HCT116 (cell line): ENCODE measurements at regions not wholly inside any gene's neighbourhood (a gene's known extent, or its start where the extent isn't known, plus 50 kb on each side); places are given as distances from the start of the nearest gene placed in this dataset.

Experiments used
- ATAC-seq: fragments of 200-7000 bp; cut with Tn5 transposase; 2 replicates; pipeline ENCODE4 v1.9.1; 2020; ENCODE audit warnings: mild to moderate bottlenecking, moderate library complexity
- BruUV-seq: library from RNA; stranded (reverse); fragments of 400-500 nt; replicated peaks from 2 replicates; lab custom pipeline; 2021; lab: Mats Ljungman, UMichigan
- CTCF ChIA-PET: fragments of 300-600 bp; sonication (Branson Sonifier 250); formaldehyde crosslinking; loops from one replicate; lab custom pipeline; 2021; ENCODE audit warnings: antibody characterized with exemption; lab: Charles Lee
- POLR2A ChIA-PET: fragments of 300-600, 350-600 bp; sonication (Branson Sonifier 250); formaldehyde crosslinking; loops from one replicate; lab custom pipeline; 2021; ENCODE audit warnings: antibody characterized with exemption; lab: Charles Lee
- RAD21 ChIA-PET, 2 experiments: fragments of 300-600 bp; sonication (Branson Sonifier 250); formaldehyde crosslinking; loops; one replicate each; lab custom pipeline; 2023; ENCODE audit warnings: low total read pairs in 2 of 2; ENCODE audit not compliant: uncharacterized antibody in 2 of 2, unreplicated experiment in 2 of 2, low non-redundant PET in 1 of 2; lab: Charles Lee
- DNase-seq: peaks from one replicate; pipeline ENCODE4 v3.0.0-alpha.2; 2010; ENCODE audit warnings: low read depth, low spot score
- H2AFZ ChIP-seq: fragments of 200-600 bp; shearing (Covaris generic), sonication (generic); 2 replicates; pipeline ENCODE4 v1.6.1; 2017; ENCODE audit warnings: low read depth, mixed run types, mixed read lengths, antibody characterized with exemption, low read length; ENCODE audit not compliant: poor library complexity, severe bottlenecking
- H3K27ac ChIP-seq: 2 replicates; pipeline ENCODE4 v1.5.1; 2012; ENCODE audit warnings: low read depth, low read length
- H3K27me3 ChIP-seq: fragments of 200-600 bp; sonication (generic); 2 replicates; pipeline ENCODE4 v1.6.1; 2016; ENCODE audit warnings: mixed run types, low read length, mixed read lengths; ENCODE audit not compliant: insufficient read depth
- H3K36me3 ChIP-seq, 2 experiments: fragments of 200-500 bp in 1 of 2; fragments of 200-600 bp in 1 of 2; sonication (Bioruptor generic) in 1 of 2; sonication (generic) in 1 of 2; 2 replicates each; pipeline versions ENCODE4 v1.5.1 to v1.6.1; 2014 to 2016; ENCODE audit warnings: low read length in 2 of 2, inconsistent platforms in 1 of 2, mixed read lengths in 1 of 2, mixed run types in 1 of 2; ENCODE audit not compliant: insufficient read depth in 2 of 2, control insufficient read depth in 1 of 2
- H3K4me1 ChIP-seq, 2 experiments: fragments of 200-600 bp in 1 of 2; sonication (generic) in 1 of 2; 2 replicates each; pipeline versions ENCODE4 v1.5.1 to v1.6.1; 2012 to 2017; ENCODE audit warnings: low read length in 2 of 2, inconsistent platforms in 1 of 2, mild to moderate bottlenecking in 1 of 2, mixed read lengths in 1 of 2, mixed run types in 1 of 2, moderate library complexity in 1 of 2; ENCODE audit not compliant: insufficient read depth in 2 of 2, control insufficient read depth in 1 of 2
- H3K4me2 ChIP-seq: fragments of 200-600 bp; sonication (generic); 2 replicates; pipeline ENCODE4 v1.6.1; 2017; ENCODE audit warnings: mixed run types, low read length, mixed read lengths
- H3K4me3 ChIP-seq, 2 experiments: fragments of 200-600 bp in 1 of 2; sonication (generic) in 1 of 2; replicated peaks in 1 of 2; 2 replicates each; pipeline ENCODE4 v1.5.1; 2011 to 2016; ENCODE audit warnings: low read length in 2 of 2, control low read depth in 1 of 2, low read depth in 1 of 2, mild to moderate bottlenecking in 1 of 2, mixed read lengths in 1 of 2, mixed run types in 1 of 2
- H3K79me2 ChIP-seq: fragments of 200-600 bp; sonication (generic); 2 replicates; pipeline ENCODE4 v1.6.1; 2017; ENCODE audit warnings: mild to moderate bottlenecking, mixed run types, low read length, moderate library complexity, mixed read lengths; ENCODE audit not compliant: insufficient read depth
- H3K9ac ChIP-seq: fragments of 200-600 bp; sonication (generic); 2 replicates; pipeline ENCODE4 v1.6.1; 2016; ENCODE audit warnings: low read length, mixed read lengths
- H3K9me2 ChIP-seq: fragments of 200-600 bp; sonication (generic), shearing (Covaris generic); 2 replicates; pipeline ENCODE4 v1.6.1; 2017; ENCODE audit warnings: mixed run types, mild to moderate bottlenecking, moderate library complexity; ENCODE audit not compliant: insufficient read depth
- H3K9me3 ChIP-seq, 2 experiments: fragments of 200-500 bp in 1 of 2; fragments of 200-600 bp in 1 of 2; sonication (Bioruptor generic) in 1 of 2; sonication (generic) in 1 of 2; 2 replicates each; pipeline ENCODE4 v1.6.1; 2014 to 2017; ENCODE audit warnings: low read length in 2 of 2, mixed read lengths in 2 of 2, inconsistent platforms in 1 of 2, low read depth in 1 of 2, mild to moderate bottlenecking in 1 of 2, mixed run types in 1 of 2, moderate library complexity in 1 of 2; ENCODE audit not compliant: control insufficient read depth in 1 of 2, insufficient read depth in 1 of 2
- H4K20me1 ChIP-seq: fragments of 200-600 bp; sonication (generic), shearing (Covaris generic); 2 replicates; pipeline ENCODE4 v1.6.1; 2017; ENCODE audit warnings: mixed run types, mild to moderate bottlenecking, moderate library complexity; ENCODE audit not compliant: insufficient read depth
- ATF3 ChIP-seq: IDR thresholded peaks from 2 replicates; pipeline ENCODE4 v1.6.1; 2012
- CBX3 ChIP-seq: IDR thresholded peaks from 2 replicates; pipeline ENCODE4 v1.6.1; 2012; ENCODE audit warnings: low read depth
- CEBPB ChIP-seq: IDR thresholded peaks from 2 replicates; pipeline ENCODE4 v1.6.1; 2012; ENCODE audit warnings: low read depth
- CTCF ChIP-seq, 3 experiments: fragments of 200-600 bp in 1 of 3; sonication (generic) in 1 of 3; IDR thresholded peaks in 2 of 3; conservative IDR thresholded peaks in 1 of 3; 2 replicates each; pipeline ENCODE4 v1.5.1; 2012 to 2017; ENCODE audit warnings: low read depth in 2 of 3, low read length in 2 of 3, antibody characterized with exemption in 1 of 3, borderline replicate concordance in 1 of 3, control low read depth in 1 of 3, mild to moderate bottlenecking in 1 of 3, mixed read lengths in 1 of 3, mixed run types in 1 of 3, moderate library complexity in 1 of 3; ENCODE audit not compliant: insufficient read depth in 1 of 3
- EGR1 ChIP-seq: IDR thresholded peaks from 2 replicates; pipeline ENCODE4 v1.6.1; 2012; ENCODE audit warnings: low read depth
- ELF1 ChIP-seq: IDR thresholded peaks from 2 replicates; pipeline ENCODE4 v1.6.1; 2012; ENCODE audit warnings: low read depth, borderline replicate concordance
- EZH2phosphoT487 ChIP-seq: fragments of 200-600 bp; IDR thresholded peaks from 2 replicates; pipeline ENCODE4 v1.6.1; 2018; ENCODE audit warnings: antibody characterized with exemption, borderline replicate concordance
- FOSL1 ChIP-seq: IDR thresholded peaks from 2 replicates; pipeline ENCODE4 v1.6.1; 2012; ENCODE audit warnings: low read depth
- JUND ChIP-seq: IDR thresholded peaks from 2 replicates; pipeline ENCODE4 v1.6.1; 2012
- MAX ChIP-seq: IDR thresholded peaks from 2 replicates; pipeline ENCODE4 v1.6.1; 2012
- POLR2AphosphoS5 ChIP-seq: IDR thresholded peaks from 2 replicates; pipeline ENCODE4 v1.6.1; 2011; ENCODE audit warnings: mild to moderate bottlenecking, low read depth, low read length, moderate library complexity
- RAD21 ChIP-seq: IDR thresholded peaks from 2 replicates; pipeline ENCODE4 v1.6.1; 2012; ENCODE audit warnings: low read depth, mild to moderate bottlenecking
- SIN3A ChIP-seq: IDR thresholded peaks from 2 replicates; pipeline ENCODE4 v1.6.1; 2012; ENCODE audit warnings: low read depth
- SP1 ChIP-seq: IDR thresholded peaks from 2 replicates; pipeline ENCODE4 v1.6.1; 2012; ENCODE audit warnings: low read depth
- SRF ChIP-seq: IDR thresholded peaks from 2 replicates; pipeline ENCODE4 v1.6.1; 2012; ENCODE audit warnings: low read depth
- TCF7L2 ChIP-seq: IDR thresholded peaks from 2 replicates; pipeline ENCODE4 v1.7.0; 2011; ENCODE audit warnings: borderline replicate concordance, inconsistent platforms; ENCODE audit not compliant: insufficient read depth, insufficient read length; ENCODE audit errors: extremely low read depth
- YY1 ChIP-seq: IDR thresholded peaks from 2 replicates; pipeline ENCODE4 v1.6.1; 2011; ENCODE audit warnings: low read length, low read depth, moderate library complexity, mild to moderate bottlenecking; ENCODE audit not compliant: insufficient replicate concordance; ENCODE audit errors: extremely low read depth
- ZFX ChIP-seq: fragments of 450-650 bp; IDR thresholded peaks from 2 replicates; pipeline ENCODE4 v1.6.1; 2017
- intact Hi-C: fragments of 100-400 bp; cut with micrococcal nuclease; formaldehyde crosslinking; loops from 2 replicates; pipeline ENCODE4 v1.10.0; 2022
- TF ChIP-seq, protein P1 (sequence below): IDR thresholded peaks from 2 replicates; pipeline ENCODE4 v1.6.1; 2011; ENCODE audit warnings: mild to moderate bottlenecking, low read length, moderate library complexity; ENCODE audit not compliant: insufficient replicate concordance; ENCODE audit errors: extremely low read depth

DNA sequence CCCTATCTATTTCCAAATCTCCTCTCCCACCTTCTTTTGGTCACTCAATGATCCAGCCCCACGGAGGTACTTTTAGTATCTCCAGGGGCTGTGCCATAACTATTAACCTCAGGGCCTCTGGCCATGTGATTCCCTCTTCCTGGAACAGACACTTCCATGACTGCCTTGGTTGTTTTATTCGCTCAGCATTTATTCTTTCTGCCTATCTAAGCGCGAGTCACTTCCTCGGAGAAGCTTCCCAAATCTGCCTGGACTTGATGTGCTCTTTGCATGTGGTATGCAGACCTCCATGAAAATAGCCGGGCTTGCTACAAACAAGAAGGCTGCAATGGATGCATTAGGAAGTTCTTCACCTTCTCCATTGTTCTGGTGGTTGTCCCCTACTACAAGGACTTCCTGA lies 939.0 kb upstream of the TMEM132C start (continued):
- TF ChIP-seq ATF3 (no peak), EZH2phosphoT487 (no peak), EGR1 (no peak), JUND (no peak), CTCF (IDR thresholded peaks at IDR 0.05 in 2 of 3, conservative IDR thresholded peaks at IDR 0.05 in 1 of 3; ENCODE audit: borderline replicate concordance in 1 of 3, insufficient read depth in 1 of 3, low read depth in 2 of 3, low read length in 2 of 3) (no peak), SIN3A (no peak), RAD21 (no peak), TCF7L2 (no peak), SP1 (no peak)
- TF ChIP-seq, all 23 proteins: peak for 0

DNA sequence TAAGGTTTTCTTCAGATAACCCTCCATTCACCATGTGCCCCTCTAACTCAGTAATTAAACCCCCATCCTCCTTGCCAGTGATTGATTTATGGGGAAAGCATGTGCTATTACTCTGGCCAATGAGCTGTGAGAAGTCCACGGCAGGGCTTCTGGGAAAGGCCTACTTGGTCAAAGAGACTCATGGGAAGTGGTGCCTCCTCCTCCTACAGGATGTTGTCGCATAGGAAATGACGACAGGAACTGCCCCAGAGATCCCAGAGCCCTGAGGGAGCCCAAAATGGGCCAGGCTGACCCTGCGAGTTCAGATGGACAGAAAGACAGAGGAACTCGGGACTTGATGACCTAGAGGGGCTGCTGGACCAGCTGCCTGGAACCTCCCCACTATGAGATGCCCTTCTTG lies 938.1 kb upstream of the TMEM132C start:
- ChIA-PET RAD21 (no interaction called here), POLR2A (no interaction called here), CTCF (no interaction called here)
- no peak overlapping the region for H3K27ac ChIP-seq
- no peak overlapping the region for H3K4me3 ChIP-seq
- no peak overlapping the region for H3K9ac ChIP-seq
- H3K9me3 ChIP-seq: no peaks in the 10 kb centered on the region
- H4K20me1 ChIP-seq: no peaks in the 10 kb centered on the region
- BruUV-seq: no TSS peak
- intact Hi-C loops: no loop called here
- no peaks in the 10 kb centered on the region for H3K27me3 ChIP-seq
- H3K4me1 ChIP-seq: no peaks in the 10 kb centered on the region
- H2AFZ ChIP-seq: no peak overlapping the region
- no peaks in the 10 kb centered on the region for H3K79me2 ChIP-seq
- ATAC-seq: 0 out of 2 replicates have a peak, but pooled peaks have one; percentile 49
- DNase-seq: no peak
- H3K4me2 ChIP-seq: no peak overlapping the region
- no peaks in the 10 kb centered on the region for H3K36me3 ChIP-seq
- H3K9me2 ChIP-seq: no peaks in the 10 kb centered on the region
- TF ChIP-seq CBX3 (no peak), ZFX (no peak), SRF (no peak), EGR1 (no peak), YY1 (no peak), ELF1 (no peak), ATF3 (no peak), CEBPB (no peak), EZH2phosphoT487 (no peak), MAX (no peak), POLR2AphosphoS5 (no peak), SIN3A (no peak), SP1 (no peak), CTCF (IDR thresholded peaks at IDR 0.05 in 2 of 3, conservative IDR thresholded peaks at IDR 0.05 in 1 of 3; ENCODE audit: borderline replicate concordance in 1 of 3, insufficient read depth in 1 of 3, low read depth in 2 of 3, low read length in 2 of 3) (no peak), JUND (no peak), FOSL1 (no peak)
- TF ChIP-seq, protein P1, sequence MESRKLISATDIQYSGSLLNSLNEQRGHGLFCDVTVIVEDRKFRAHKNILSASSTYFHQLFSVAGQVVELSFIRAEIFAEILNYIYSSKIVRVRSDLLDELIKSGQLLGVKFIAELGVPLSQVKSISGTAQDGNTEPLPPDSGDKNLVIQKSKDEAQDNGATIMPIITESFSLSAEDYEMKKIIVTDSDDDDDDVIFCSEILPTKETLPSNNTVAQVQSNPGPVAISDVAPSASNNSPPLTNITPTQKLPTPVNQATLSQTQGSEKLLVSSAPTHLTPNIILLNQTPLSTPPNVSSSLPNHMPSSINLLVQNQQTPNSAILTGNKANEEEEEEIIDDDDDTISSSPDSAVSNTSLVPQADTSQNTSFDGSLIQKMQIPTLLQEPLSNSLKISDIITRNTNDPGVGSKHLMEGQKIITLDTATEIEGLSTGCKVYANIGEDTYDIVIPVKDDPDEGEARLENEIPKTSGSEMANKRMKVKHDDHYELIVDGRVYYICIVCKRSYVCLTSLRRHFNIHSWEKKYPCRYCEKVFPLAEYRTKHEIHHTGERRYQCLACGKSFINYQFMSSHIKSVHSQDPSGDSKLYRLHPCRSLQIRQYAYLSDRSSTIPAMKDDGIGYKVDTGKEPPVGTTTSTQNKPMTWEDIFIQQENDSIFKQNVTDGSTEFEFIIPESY: no peak
